GM18870 (cell line): ENCODE measurements at regions not wholly inside any gene's neighbourhood (a gene's known extent, or its start where the extent isn't known, plus 50 kb on each side); places are given as distances from the start of the nearest gene placed in this dataset.

Experiments
- ATAC-seq: cut with Tn5 transposase; IDR thresholded peaks from one replicate; pipeline ENCODE4 v1.9.1; 2021; ENCODE audit warnings: moderate library complexity; ENCODE audit not compliant: unreplicated experiment

GRCh38 chr4:147343692-147344091, 137.2 kb upstream of the EDNRA start:
- ATAC-seq = no peak

GRCh38 chr4:147345662-147346061, 135.2 kb upstream of the EDNRA start:
- no peak for ATAC-seq

GRCh38 chr4:147347217-147347616, 133.7 kb upstream of the EDNRA start:
- ATAC-seq = no peak

- no peak for ATAC-seq
Observed at GRCh38 chr4:147349193-147349592, 131.7 kb upstream of the EDNRA start.

- no peak for ATAC-seq
Observed at GRCh38 chr4:147351083-147351787, 129.7 kb upstream of the EDNRA start.

- ATAC-seq = no peak
Observed at GRCh38 chr4:147354237-147354636, 126.7 kb upstream of the EDNRA start.

GRCh38 chr4:147355032-147355656, 125.8 kb upstream of the EDNRA start:
- ATAC-seq = no peak

GRCh38 chr4:147355847-147356246, 125.0 kb upstream of the EDNRA start:
- ATAC-seq = no peak

GRCh38 chr4:147360301-147360700, 120.6 kb upstream of the EDNRA start:
- no peak for ATAC-seq

GRCh38 chr4:147361726-147362125, 119.2 kb upstream of the EDNRA start:
- ATAC-seq = no peak

- ATAC-seq = no peak
Observed at GRCh38 chr4:147362938-147363337, 118.0 kb upstream of the EDNRA start.

- no peak for ATAC-seq
Observed at GRCh38 chr4:147363514-147363913, 117.4 kb upstream of the EDNRA start.

GRCh38 chr4:147365396-147365795, 115.5 kb upstream of the EDNRA start:
- ATAC-seq = no peak

GRCh38 chr4:147366164-147366563, 114.7 kb upstream of the EDNRA start:
- ATAC-seq = no peak

- no peak for ATAC-seq
Observed at GRCh38 chr4:147367891-147368290, 113.0 kb upstream of the EDNRA start.

- no peak for ATAC-seq
Observed at GRCh38 chr4:147368948-147369347, 111.9 kb upstream of the EDNRA start.

- no peak for ATAC-seq
Observed at GRCh38 chr4:147370473-147370872, 110.4 kb upstream of the EDNRA start.

- ATAC-seq = no peak
Observed at GRCh38 chr4:147370881-147371280, 110.0 kb upstream of the EDNRA start.

GRCh38 chr4:147371661-147372060, 109.2 kb upstream of the EDNRA start:
- no peak for ATAC-seq

- no peak for ATAC-seq
Observed at GRCh38 chr4:147378780-147379179, 102.1 kb upstream of the EDNRA start.

GRCh38 chr4:147381749-147382148, 99.1 kb upstream of the EDNRA start:
- no peak for ATAC-seq

- ATAC-seq = no peak
Observed at GRCh38 chr4:147388018-147388417, 92.9 kb upstream of the EDNRA start.

- no peak for ATAC-seq
Observed at GRCh38 chr4:147396105-147396504, 84.8 kb upstream of the EDNRA start.
